ENCODE measurements at regions not wholly inside any gene's neighbourhood (a gene's known extent, or its start where the extent isn't known, plus 50 kb on each side); places are given as distances from the start of the nearest gene placed in this dataset.

DNA sequence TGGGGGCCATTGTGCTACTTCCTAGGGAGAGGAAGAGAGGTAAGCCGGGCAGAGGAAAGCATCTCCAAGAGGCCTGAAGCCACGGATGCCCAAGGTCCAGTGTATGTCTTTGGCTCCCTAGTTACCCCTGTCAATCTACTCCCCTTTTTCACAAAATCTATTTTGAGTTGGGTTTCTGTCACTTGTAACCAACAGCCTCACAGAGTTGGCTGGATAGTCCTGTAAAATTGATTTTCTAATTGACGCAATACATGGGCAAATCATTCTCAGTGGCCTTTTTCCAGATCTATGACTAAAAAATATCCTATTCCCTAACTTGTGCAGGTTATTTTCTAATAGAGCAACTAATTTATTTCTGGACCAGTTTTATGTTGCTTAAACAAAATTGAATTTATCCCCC lies 168.4 kb downstream of the IRS1 start:
- in situ Hi-C loops (cut with MboI; ENCODE audit: low pct_unique_long_range_greater_than_20kb, low sequenced_read_pairs): no loop called here
- no peak for DNase-seq

DNA sequence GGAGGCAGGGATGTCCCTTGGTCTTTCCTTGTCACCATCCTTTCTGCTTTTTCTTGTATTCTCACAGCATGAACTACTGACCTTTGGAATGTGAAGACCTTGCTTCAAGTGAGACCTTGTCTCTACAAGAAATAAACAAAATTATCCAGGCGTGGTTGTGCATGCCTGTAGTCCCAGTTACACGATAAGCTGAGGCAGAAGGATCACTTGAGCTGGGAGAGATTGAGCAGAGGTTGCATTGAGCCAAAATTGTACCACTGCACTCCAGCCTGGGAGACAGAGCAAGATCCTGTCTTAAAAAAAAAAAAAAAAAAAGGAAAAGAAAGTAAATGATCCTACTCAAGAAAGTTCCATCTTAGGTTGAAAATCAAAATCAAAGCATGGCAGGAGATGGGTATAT lies 173.7 kb downstream of the IRS1 start:
- DNase-seq: no peak
- in situ Hi-C loops (cut with MboI; ENCODE audit: low pct_unique_long_range_greater_than_20kb, low sequenced_read_pairs): no loop called here

DNA sequence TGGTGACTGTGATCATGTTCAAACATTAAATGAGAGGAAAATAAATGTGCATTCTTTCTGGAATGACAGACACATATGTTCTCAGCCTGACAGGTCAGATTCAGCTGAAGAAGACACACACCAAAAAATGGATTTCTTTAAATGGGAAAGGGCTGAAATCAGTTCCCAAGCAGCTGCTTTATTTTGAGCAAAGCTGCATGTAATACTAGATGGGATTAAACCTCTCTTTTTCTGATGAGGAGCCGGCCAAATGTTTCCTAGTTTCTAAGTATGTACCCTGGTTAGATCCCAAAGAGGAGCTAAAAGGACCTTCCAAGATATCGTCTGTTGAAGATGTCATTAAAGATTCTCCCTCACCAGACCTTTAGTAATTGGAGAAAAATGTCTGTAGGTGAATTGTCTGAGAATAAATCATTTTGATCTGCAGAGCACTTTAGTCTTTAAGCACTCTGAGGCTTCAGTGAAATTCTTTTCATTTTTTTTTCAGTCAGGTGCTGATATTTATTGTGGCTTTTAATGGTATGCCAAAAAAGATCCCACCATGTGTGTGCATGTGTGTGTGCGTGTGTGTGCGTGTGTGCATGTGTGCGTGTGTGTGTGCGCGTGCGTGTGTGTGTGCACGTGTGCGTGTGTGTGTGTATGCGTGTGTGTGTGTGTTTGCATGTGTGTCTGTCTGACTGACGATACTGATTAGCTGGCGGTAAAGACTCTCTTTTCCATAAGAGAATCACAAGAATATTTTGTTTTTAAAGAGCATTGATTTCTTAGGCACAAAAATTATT lies 175.8 kb downstream of the IRS1 start:
- no peak for DNase-seq
- in situ Hi-C loops (cut with MboI; ENCODE audit: low pct_unique_long_range_greater_than_20kb, low sequenced_read_pairs): no loop called here

DNA sequence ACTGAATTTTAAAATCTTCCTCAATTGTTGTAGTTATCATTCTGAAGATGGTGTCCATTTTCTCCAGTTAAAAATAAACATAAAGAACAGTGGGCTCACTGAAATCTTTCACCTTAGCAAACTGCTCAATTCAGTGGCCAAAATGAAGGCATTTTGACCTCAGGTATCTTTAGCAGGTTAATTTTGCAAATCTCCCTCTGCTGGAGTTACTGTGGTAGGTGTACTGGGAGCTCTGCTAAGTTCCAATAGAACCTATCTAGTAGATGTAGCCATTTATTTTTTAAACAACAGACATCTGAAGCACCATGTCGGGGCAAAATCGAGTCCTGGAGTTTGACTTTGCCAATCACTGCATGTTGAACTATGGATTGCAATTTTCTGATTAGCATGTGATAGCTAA lies 177.1 kb downstream of the IRS1 start:
- no peak for DNase-seq
- in situ Hi-C loops (cut with MboI; ENCODE audit: low pct_unique_long_range_greater_than_20kb, low sequenced_read_pairs): no loop called here

DNA sequence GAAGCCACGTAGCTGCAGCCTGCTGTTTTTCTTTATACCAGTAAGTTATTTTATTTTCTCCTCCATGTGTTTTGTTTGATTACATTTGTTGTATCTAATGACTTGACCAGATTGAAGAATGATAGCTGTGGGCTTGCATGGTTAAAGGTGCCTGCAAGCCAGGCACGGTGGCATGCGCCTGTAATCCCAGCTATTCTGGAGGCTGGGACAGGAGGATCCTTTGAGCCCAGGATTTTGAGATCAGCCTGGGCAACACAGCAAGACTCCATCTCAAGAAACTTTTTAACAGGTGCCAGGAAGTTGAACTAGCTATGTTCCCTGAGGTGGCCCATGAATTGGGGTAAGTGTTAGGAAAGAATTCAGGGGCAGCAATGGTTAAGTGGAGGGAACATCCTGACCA lies 179.4 kb downstream of the IRS1 start:
- no peak for DNase-seq
- in situ Hi-C loops (cut with MboI; ENCODE audit: low pct_unique_long_range_greater_than_20kb, low sequenced_read_pairs): no loop called here

DNA sequence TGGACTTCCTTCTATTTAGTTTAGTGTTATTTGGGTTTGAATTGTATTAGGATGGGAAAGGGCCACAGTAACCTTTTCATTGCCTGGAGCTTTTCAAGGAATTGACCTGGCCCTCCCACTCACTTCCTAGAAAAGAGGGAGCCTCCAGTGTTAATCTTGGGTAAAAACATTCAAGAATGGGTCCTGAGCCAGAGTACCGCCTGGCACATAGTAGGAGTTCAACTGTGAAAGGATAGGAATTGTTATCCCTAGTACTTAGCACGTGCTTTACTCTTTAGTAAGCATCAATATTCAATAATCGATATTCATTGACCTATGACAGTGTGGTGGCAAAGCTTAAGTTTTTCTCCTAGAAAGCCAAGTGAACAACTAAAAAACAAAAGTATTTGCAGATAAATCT lies 179.9 kb downstream of the IRS1 start:
- in situ Hi-C loops (cut with MboI; ENCODE audit: low pct_unique_long_range_greater_than_20kb, low sequenced_read_pairs): no loop called here

DNA sequence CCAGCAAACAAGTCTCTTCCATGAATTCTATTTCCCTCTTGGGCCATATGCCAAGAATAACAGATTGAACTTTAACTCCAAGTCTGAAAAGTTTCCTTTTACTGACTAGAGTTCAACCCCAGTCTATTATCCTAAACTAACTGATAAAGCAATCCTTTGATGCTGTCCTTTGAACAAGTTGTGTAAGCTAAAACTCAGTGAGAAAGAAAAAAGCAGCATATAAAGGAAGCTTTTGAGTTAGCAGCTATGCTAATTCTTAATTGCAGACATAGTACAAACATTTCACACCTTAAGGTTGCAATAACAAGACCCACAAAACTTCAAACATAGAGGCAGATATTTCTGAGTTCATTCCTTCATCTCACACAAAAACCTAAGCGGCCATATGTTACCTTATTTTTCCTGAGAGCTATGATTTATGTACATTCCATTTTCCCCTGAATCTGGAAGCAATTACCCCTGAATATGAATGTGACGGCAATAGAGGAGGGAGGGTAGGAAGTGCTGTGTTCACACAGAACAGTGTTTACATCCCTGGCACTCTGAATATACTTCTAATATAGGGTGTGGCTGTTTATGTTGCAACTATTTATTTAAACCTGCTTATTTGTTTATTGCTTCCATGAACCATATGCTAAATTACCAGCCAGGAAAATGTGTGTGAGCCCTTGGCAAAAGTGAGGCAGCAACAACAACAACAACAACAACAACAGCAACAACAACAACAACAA lies 180.6 kb downstream of the IRS1 start:
- no peak for DNase-seq
- in situ Hi-C loops (cut with MboI; ENCODE audit: low pct_unique_long_range_greater_than_20kb, low sequenced_read_pairs): no loop called here

More for the DNA sequence above, 179.9 kb downstream of the IRS1 start:
- DNase-seq: no peak

DNA sequence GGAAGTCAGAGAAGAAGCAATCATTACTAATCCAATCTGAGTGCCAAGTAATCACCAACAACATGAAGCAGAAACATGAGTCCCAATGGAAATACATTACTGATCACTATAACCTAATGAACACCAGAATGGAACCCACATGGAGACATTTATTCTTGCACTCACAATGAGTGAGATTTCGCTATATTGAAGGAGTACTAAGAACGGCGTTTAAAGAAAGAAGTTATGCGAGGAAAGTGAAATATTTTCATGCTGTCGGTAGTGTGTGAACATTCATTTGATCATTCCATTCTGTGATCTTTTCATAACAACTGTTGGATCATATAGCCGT lies 181.1 kb downstream of the IRS1 start:
- in situ Hi-C loops (cut with MboI; ENCODE audit: low pct_unique_long_range_greater_than_20kb, low sequenced_read_pairs): no loop called here
- DNase-seq: no peak

DNA sequence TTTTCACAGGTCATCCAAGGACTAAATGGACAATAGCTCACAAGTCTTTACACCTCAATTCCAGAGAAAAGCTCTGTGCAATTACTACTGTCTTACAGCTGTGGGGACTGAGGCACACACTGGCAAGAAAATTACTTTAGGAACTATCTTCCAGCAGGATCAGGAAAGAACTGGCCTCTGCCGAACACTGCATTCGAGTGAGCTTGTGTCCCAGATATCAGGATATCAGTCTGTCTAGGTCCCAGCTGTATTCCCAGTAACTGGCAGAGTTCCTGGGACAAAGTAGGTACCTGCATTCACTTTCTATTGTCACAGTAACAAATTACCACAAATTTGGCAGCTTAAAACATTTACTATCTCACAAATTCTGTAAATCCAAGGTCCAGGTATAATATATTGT lies 183.7 kb downstream of the IRS1 start:
- DNase-seq: no peak
- in situ Hi-C loops (cut with MboI; ENCODE audit: low pct_unique_long_range_greater_than_20kb, low sequenced_read_pairs): no loop called here

DNA sequence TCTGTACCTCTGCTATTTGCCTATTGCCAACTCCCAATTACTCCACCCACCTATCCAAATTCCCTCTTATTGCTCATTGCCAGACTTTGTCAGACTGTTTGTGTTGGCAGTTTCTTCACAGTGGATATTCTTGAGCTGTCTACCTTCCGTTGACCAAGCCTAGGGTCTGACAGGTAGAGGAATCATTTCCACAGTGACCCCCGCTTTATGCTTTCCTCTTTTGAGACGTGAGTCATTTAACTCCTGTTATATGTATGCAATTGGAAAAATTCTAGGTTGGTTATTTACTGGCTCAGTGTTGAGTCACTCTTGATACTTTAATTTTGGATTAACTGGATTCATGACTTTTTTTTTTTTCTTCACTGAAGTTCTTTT lies 187.7 kb downstream of the IRS1 start:
- DNase-seq: no peak

DNA sequence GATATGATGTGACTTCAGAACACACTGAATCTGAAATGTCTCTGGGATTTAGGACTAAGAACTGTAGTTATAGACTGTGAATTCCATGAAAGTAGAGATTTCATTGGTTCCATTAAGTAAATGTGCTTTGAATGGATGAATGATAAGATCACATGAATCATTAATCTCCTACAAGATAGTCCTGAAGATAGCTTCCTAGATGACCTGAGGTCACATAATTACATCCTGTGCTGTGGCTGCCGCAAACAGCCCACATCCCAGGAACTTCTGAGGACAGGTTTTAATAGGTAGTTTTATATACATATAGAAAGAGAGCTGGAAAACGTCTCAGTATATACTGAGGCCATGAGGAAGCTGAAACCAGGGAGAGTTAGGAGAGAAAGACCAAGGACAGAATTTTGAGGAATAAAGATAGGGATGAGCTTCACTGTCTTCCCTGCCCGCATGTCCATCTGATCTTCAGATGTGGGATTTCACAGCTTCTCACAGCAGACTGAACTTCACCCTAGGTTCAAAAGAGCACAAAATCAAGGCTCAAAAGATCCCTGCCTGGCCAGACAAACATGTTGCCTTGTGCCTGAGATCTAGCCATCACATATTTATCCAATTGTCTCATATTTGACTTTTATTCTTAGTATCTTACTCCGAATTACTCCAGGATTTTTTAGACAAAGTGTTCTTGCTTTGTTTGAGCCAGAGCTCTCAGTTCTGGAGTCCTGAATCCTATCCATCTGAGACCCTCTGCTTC lies 188.2 kb downstream of the IRS1 start:
- in situ Hi-C loops (cut with MboI; ENCODE audit: low pct_unique_long_range_greater_than_20kb, low sequenced_read_pairs): no loop called here
- no peak for DNase-seq

More for the DNA sequence above, 187.7 kb downstream of the IRS1 start:
- in situ Hi-C loops (cut with MboI; ENCODE audit: low pct_unique_long_range_greater_than_20kb, low sequenced_read_pairs): no loop called here

DNA sequence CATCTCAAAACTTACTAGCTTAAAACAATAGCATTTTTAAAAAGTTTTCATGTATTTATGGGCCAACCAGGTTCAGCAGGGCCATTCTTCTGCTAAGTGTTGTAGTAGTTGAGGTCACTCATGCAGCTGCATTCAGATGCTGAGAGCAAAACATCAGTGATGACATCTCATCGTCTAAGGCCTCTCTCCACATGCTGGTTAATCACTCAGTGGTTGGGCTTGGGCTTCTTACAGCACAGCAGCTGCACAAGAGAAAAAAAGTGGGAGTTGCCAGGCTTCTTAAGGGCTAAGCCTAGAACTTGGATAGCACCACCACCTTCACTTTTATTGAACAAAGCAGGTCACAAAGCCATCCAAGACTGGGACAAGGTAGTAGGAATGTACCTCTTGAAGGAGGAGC lies 190.3 kb downstream of the IRS1 start:
- in situ Hi-C loops (cut with MboI; ENCODE audit: low pct_unique_long_range_greater_than_20kb, low sequenced_read_pairs): no loop called here
- DNase-seq: no peak

DNA sequence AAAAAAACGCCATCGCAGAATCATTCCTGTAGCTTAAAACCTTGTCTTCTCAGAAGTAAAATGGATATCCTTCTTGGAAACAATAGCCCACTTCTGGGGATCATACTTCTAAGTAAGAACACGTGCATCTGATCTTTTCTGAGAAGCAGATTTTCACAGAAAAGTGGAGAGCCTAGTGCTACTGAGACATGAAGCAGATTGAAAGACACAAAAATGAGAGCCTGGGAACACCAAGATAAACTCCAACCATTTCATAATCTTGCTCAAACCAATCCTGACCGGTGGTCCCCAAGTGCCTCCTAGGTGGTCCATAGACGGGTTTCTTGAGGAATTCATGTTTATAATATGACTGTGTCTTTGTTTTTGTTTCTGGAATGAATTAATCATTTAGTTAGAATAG lies 191.2 kb downstream of the IRS1 start:
- DNase-seq: no peak
- in situ Hi-C loops (cut with MboI; ENCODE audit: low pct_unique_long_range_greater_than_20kb, low sequenced_read_pairs): no loop called here

DNA sequence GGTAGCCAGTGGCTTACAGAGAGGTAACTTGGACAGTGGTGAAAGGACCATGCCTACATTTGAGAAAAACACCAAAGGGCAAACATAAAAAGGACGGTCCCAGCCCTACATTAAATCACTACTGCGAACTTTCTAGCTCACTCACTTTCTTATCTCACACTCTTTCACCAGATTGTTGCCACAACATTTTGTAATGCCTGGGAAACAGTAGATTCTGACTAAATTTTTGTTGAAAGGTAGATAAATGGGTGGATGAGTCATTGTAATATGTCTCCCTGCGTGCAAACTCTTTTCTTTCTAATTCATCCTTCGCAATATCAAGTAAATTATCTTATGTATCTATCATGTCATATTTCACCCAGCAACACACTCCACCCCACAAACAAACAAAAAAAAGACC lies 192.2 kb downstream of the IRS1 start:
- in situ Hi-C loops (cut with MboI; ENCODE audit: low pct_unique_long_range_greater_than_20kb, low sequenced_read_pairs): no loop called here

DNA sequence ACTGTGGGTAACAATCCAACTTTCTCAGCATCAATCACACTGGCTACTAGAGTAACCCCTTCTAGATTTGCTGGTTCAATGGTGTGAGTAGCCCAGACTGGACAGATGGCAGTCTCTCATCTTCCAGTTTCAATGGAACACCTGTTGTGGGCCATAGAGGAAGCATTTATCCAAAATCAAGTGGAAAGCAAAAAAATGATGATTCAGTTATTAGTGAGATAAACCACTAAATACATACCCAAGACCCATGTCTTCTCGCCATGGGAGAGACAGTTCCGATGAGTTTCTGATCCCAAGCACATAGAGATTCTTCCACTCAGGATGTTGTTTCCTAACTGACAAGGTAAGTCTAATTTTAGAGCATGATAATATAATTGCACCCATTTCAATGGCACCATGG lies 194.0 kb downstream of the IRS1 start:
- in situ Hi-C loops (cut with MboI; ENCODE audit: low pct_unique_long_range_greater_than_20kb, low sequenced_read_pairs): no loop called here
- DNase-seq: no peak

More for the DNA sequence above, 192.2 kb downstream of the IRS1 start:
- no peak for DNase-seq

DNA sequence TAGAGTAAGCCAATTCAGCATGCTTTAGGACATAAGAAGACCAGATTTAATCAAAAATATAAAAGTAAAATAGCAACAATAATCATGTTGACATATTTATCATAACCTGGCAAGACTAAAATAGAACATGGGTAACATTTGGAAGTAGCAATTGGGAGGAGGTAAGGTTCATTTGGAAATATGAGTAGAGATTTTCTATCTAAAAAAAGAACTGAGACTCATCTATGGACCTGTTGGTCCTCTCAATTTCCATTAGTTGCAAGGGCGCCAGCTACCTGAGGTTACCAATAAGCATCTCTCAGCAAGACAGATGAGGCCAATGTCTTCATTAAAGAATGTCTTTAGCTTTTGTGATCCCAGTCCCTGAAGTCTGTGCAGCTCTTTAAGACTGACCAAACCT lies 196.0 kb downstream of the IRS1 start:
- DNase-seq: no peak
- in situ Hi-C loops (cut with MboI; ENCODE audit: low pct_unique_long_range_greater_than_20kb, low sequenced_read_pairs): no loop called here

DNA sequence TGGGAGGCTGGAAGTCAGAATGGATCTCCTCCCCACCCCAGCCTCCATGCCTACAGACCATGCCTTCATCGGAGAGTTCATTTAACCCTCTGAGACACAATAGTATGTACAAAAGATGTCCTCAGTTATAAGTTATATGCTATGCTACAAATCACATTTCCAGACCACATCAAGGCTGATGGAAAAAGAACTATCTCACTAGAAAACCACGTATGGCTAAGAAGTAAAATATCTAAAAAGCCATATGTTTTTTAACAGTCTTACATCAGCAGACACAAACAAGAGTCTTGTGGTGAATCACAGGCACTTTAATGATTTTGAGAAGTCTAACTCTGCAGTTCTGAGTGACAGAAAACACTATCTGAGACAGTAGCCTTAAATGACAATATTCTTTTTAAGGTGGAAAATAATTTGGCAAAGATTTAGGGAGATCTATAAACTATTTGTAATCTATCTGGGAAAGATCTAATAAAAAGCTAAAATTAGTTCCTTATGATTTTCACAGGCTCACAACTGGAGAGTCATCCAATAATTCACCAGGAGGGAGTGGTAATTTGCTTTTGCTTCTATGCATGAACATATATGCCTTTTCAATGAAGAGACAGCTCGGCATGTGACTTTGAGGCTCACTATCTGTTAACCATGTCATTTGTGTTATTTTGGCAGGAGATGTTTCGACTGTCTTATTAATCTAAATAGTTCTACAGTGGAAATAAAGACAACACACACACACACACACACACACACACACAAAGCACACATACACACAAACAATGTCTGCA lies 197.5 kb downstream of the IRS1 start:
- DNase-seq: no peak
- in situ Hi-C loops (cut with MboI; ENCODE audit: low pct_unique_long_range_greater_than_20kb, low sequenced_read_pairs): no loop called here

DNA sequence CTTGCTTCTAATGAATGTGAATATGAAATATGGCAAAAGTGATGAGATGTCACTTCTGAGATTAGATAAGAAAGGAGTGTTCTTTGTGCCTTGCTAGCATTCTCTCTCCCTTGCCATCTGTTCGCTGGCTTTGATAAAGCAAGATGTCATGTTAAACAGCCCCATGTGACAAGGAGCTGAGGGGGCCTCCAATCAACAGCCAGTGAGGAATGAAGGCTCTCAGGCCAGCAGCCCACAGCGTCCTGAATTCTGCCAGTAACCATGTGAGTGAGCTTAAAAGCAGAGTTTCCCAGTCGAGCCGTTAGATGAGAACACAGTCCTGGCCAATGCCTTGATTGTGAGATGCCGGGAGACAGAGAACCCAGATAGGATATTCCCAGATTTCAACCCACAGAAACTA lies 198.8 kb downstream of the IRS1 start:
- in situ Hi-C loops (cut with MboI; ENCODE audit: low pct_unique_long_range_greater_than_20kb, low sequenced_read_pairs): no loop called here
- no peak for DNase-seq

DNA sequence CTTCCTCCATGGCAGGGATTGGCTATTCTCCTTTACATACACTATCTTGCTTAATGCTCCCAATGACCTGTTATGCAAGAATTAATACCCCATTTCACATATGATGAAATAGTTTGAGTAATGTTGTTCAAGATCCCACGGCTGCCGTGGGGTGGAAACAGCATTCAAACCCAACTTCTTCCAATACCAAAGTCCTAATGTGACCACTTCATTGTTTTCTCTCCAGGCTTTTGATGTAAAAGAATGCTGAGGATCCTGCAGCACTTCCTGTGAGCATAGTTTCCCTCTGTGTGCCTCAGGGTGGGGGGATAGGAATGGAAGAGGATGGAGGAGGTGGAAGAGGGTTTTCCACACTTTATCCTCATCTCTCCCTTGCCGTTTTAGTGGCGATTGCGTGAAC lies 199.4 kb downstream of the IRS1 start:
- DNase-seq: no peak
- in situ Hi-C loops (cut with MboI; ENCODE audit: low pct_unique_long_range_greater_than_20kb, low sequenced_read_pairs): no loop called here

DNA sequence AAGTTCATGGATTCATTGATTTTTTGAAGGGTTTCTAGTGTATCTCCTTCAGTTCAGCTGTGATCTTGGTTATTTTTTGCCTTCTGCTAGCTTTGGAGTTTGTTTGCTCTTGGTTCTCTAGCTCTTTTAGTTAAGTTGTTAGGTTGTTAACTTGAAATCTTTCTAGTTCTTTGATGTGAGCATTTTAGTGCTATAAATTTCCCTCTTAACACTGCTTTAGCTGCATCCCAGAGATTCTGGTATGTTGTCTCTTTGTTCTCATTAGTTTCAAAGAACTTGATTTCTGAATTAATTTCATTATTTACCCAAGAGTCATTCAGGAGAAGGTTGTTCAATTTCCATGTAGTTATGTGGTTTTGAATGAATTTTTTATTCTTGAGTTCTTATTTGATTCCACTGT lies 210.6 kb downstream of the IRS1 start:
- in situ Hi-C loops (cut with MboI; ENCODE audit: low pct_unique_long_range_greater_than_20kb, low sequenced_read_pairs): no loop called here
- no peak for DNase-seq
